Stimulated activated CD4-positive, alpha-beta T cell treated with anti-CD3 and anti-CD28 coated beads, Interleukin-4, amount 100 ng/mL, for 48 hours (primary cell): ENCODE measurements at regions not wholly inside any gene's neighbourhood (a gene's known extent, or its start where the extent isn't known, plus 50 kb on each side); places are given as distances from the start of the nearest gene placed in this dataset.
"Not testable (repeated sequence)": the region's sequence is repeated elsewhere in the genome, so short reads cannot be mapped to it uniquely, and the experiment has no call there.

Experiments used
- DNase-seq, 2 donors: peaks; one replicate each; pipeline ENCODE4 v3.0.0-alpha.2; 2020; ENCODE audit warnings: low read depth in 2 of 2

GRCh38 chr13:103460246-103460645 is 394.0 kb upstream of the SLC10A2 start:
- not testable (repeated sequence) for DNase-seq

GRCh38 chr13:103457050-103457449 is 390.8 kb upstream of the SLC10A2 start:
- DNase-seq: not testable (repeated sequence)

- DNase-seq: no peak
These were observed 385.4 kb upstream of the SLC10A2 start for GRCh38 chr13:103451656-103452055.

- no peak for DNase-seq
These were observed 377.4 kb upstream of the SLC10A2 start for GRCh38 chr13:103443604-103444003.

GRCh38 chr13:103437651-103438050 is 371.4 kb upstream of the SLC10A2 start:
- DNase-seq: no peak

GRCh38 chr13:103436057-103436654 is 369.9 kb upstream of the SLC10A2 start:
- no peak for DNase-seq

- no peak for DNase-seq
These were observed 365.6 kb upstream of the SLC10A2 start for GRCh38 chr13:103431856-103432255.

- no peak for DNase-seq
These were observed 364.2 kb upstream of the SLC10A2 start for GRCh38 chr13:103430368-103430767.

- no peak for DNase-seq
These were observed 343.8 kb upstream of the SLC10A2 start for GRCh38 chr13:103410002-103410401.

GRCh38 chr13:103406967-103407366 is 340.8 kb upstream of the SLC10A2 start:
- no peak for DNase-seq

- no peak for DNase-seq
These were observed 339.1 kb upstream of the SLC10A2 start for GRCh38 chr13:103405297-103405696.

GRCh38 chr13:103403814-103404213 is 337.6 kb upstream of the SLC10A2 start:
- no peak for DNase-seq

GRCh38 chr13:103403148-103403740 is 337.0 kb upstream of the SLC10A2 start:
- no peak for DNase-seq

GRCh38 chr13:103395139-103395538 is 328.9 kb upstream of the SLC10A2 start:
- no peak for DNase-seq

GRCh38 chr13:103394618-103395017 is 328.4 kb upstream of the SLC10A2 start:
- no peak for DNase-seq

- DNase-seq: no peak
These were observed 325.7 kb upstream of the SLC10A2 start for GRCh38 chr13:103391936-103392335.

GRCh38 chr13:103388839-103389238 is 322.6 kb upstream of the SLC10A2 start:
- no peak for DNase-seq

GRCh38 chr13:103386341-103386740 is 320.1 kb upstream of the SLC10A2 start:
- no peak for DNase-seq

GRCh38 chr13:103373916-103374315 is 307.7 kb upstream of the SLC10A2 start:
- no peak for DNase-seq

GRCh38 chr13:103371271-103371670 is 305.1 kb upstream of the SLC10A2 start:
- DNase-seq: no peak

- no peak for DNase-seq
These were observed 304.6 kb upstream of the SLC10A2 start for GRCh38 chr13:103370790-103371189.

GRCh38 chr13:103358255-103358932 is 292.2 kb upstream of the SLC10A2 start:
- no peak for DNase-seq

GRCh38 chr13:103356226-103356864 is 290.1 kb upstream of the SLC10A2 start:
- no peak for DNase-seq
